B cell (primary cell): ENCODE measurements at regions not wholly inside any gene's neighbourhood (a gene's known extent, or its start where the extent isn't known, plus 50 kb on each side); places are given as distances from the start of the nearest gene placed in this dataset.

Source experiments
- EZH2 ChIP-seq: IDR thresholded peaks from 2 replicates; pipeline ENCODE4 v1.6.1; 2012; ENCODE audit warnings: borderline replicate concordance, low read depth, mild to moderate bottlenecking, moderate library complexity, low read length; ENCODE audit not compliant: insufficient read depth, poor library complexity, severe bottlenecking
- TF ChIP-seq, protein P1 (sequence below): fragments of 200-600 bp; IDR thresholded peaks from one replicate; pipeline ENCODE4 v1.8.0; 2022; ENCODE audit warnings: antibody characterized with exemption, mild to moderate bottlenecking

DNA sequence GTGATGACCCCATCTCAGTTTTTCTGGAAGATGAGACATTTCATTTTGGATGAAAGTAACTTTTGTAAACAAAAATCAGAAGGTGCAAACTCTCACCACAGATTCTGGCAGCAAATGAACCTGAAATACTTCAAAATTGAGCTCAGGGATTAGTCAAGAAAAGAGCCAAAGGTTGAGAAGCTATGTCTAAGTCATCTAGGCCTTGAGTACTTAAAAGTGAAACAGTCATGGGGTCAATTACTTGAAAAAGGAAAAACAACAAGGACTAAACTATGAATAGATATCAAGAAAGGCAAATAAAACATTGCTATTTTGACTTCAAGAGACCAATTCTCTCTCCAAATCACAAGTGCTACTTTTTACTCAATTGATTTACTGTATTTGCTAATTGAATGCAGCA is 285.1 kb downstream of the RBM43 start:
- TF ChIP-seq EZH2 = no peak
- TF ChIP-seq, protein P1, sequence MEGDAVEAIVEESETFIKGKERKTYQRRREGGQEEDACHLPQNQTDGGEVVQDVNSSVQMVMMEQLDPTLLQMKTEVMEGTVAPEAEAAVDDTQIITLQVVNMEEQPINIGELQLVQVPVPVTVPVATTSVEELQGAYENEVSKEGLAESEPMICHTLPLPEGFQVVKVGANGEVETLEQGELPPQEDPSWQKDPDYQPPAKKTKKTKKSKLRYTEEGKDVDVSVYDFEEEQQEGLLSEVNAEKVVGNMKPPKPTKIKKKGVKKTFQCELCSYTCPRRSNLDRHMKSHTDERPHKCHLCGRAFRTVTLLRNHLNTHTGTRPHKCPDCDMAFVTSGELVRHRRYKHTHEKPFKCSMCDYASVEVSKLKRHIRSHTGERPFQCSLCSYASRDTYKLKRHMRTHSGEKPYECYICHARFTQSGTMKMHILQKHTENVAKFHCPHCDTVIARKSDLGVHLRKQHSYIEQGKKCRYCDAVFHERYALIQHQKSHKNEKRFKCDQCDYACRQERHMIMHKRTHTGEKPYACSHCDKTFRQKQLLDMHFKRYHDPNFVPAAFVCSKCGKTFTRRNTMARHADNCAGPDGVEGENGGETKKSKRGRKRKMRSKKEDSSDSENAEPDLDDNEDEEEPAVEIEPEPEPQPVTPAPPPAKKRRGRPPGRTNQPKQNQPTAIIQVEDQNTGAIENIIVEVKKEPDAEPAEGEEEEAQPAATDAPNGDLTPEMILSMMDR = no peak
